ENCODE measurements at regions not wholly inside any gene's neighbourhood (a gene's known extent, or its start where the extent isn't known, plus 50 kb on each side); places are given as distances from the start of the nearest gene placed in this dataset.

GRCh38 chr21:16363100-16363499, 633.3 kb downstream of the USP25 start:
- DNase-seq (ENCODE audit: low read depth) = no peak

GRCh38 chr21:16363518-16363917, 633.7 kb downstream of the USP25 start:
- no peak for DNase-seq (ENCODE audit: low read depth)

GRCh38 chr21:16366207-16366606, 636.4 kb downstream of the USP25 start:
- no peak for DNase-seq (ENCODE audit: low read depth)

GRCh38 chr21:16367079-16367478, 637.3 kb downstream of the USP25 start:
- no peak for DNase-seq (ENCODE audit: low read depth)

- no peak for DNase-seq (ENCODE audit: low read depth)
These were observed 640.4 kb downstream of the USP25 start for GRCh38 chr21:16370186-16370585.

- no peak for DNase-seq (ENCODE audit: low read depth)
These were observed 642.8 kb downstream of the USP25 start for GRCh38 chr21:16372586-16372985.

- no peak for DNase-seq (ENCODE audit: low read depth)
These were observed 646.9 kb downstream of the USP25 start for GRCh38 chr21:16376673-16377072.

GRCh38 chr21:16377120-16377658, 647.4 kb downstream of the USP25 start:
- DNase-seq (ENCODE audit: low read depth) = no peak

GRCh38 chr21:16377857-16378256, 648.1 kb downstream of the USP25 start:
- DNase-seq (ENCODE audit: low read depth) = no peak

- no peak for DNase-seq (ENCODE audit: low read depth)
These were observed 648.7 kb downstream of the USP25 start for GRCh38 chr21:16378525-16378924.

GRCh38 chr21:16388291-16388690, 658.5 kb downstream of the USP25 start:
- DNase-seq (ENCODE audit: low read depth) = no peak

GRCh38 chr21:16388911-16389560, 659.3 kb downstream of the USP25 start:
- no peak for DNase-seq (ENCODE audit: low read depth)

- DNase-seq (ENCODE audit: low read depth) = no peak
These were observed 659.9 kb downstream of the USP25 start for GRCh38 chr21:16389643-16390042.

GRCh38 chr21:16395285-16395684, 665.5 kb downstream of the USP25 start:
- DNase-seq (ENCODE audit: low read depth) = no peak

- DNase-seq (ENCODE audit: low read depth) = no peak
These were observed 673.0 kb downstream of the USP25 start for GRCh38 chr21:16402752-16403151.

GRCh38 chr21:16404776-16405175, 675.0 kb downstream of the USP25 start:
- DNase-seq (ENCODE audit: low read depth) = no peak

- no peak for DNase-seq (ENCODE audit: low read depth)
These were observed 676.6 kb downstream of the USP25 start for GRCh38 chr21:16406355-16406754.

- DNase-seq (ENCODE audit: low read depth) = no peak
These were observed 677.8 kb downstream of the USP25 start for GRCh38 chr21:16407403-16408240.

- no peak for DNase-seq (ENCODE audit: low read depth)
These were observed 678.5 kb downstream of the USP25 start for GRCh38 chr21:16408280-16408679.

- no peak for DNase-seq (ENCODE audit: low read depth)
These were observed 679.6 kb downstream of the USP25 start for GRCh38 chr21:16409352-16409751.

GRCh38 chr21:16418226-16418625, 688.4 kb downstream of the USP25 start:
- no peak for DNase-seq (ENCODE audit: low read depth)

GRCh38 chr21:16418642-16419041, 688.9 kb downstream of the USP25 start:
- DNase-seq (ENCODE audit: low read depth) = no peak

GRCh38 chr21:16419188-16419921, 689.6 kb downstream of the USP25 start:
- DNase-seq (ENCODE audit: low read depth) = no peak
